ENCODE measurements at regions not wholly inside any gene's neighbourhood (a gene's known extent, or its start where the extent isn't known, plus 50 kb on each side); places are given as distances from the start of the nearest gene placed in this dataset.
A peak's percentile ranks its signal among the peaks of the same experiment; 100 is the strongest.

DNA sequence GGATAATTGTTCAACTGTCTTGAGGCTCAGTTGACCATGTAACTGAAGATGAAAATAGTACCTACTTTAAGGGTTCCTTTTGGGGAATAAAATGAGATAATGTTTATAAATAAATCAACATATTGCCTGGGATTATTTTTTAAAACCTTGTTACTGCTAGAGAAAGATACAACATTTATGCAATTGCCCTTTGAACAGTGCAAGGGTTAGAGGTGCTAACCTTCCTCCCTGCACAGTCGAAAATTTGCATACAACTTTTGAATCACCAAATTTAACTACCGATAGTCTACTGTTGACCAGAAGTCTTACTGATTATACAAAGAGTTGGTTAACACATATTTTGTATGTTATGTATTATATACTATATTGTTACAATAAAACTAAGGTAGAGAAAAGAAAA, 750.0 kb downstream of the EFNB2 start:
- Mint-ChIP-seq H3K36me3 (ENCODE audit: low read depth) (no peaks in the 10 kb centered on the region), H3K4me1 (peaks cover 5% of the 10 kb centered on the region), H3K27ac (no peak overlapping the region), H3K27me3 (ENCODE audit: low read depth) (no peaks in the 10 kb centered on the region), H3K4me3 (no peak overlapping the region), H3K9me3 (peaks cover 7% of the 10 kb centered on the region)
- TF ChIP-seq CTCF (IDR thresholded peaks at IDR 0.05; ENCODE audit: unreplicated experiment in 3 of 3): no peak

DNA sequence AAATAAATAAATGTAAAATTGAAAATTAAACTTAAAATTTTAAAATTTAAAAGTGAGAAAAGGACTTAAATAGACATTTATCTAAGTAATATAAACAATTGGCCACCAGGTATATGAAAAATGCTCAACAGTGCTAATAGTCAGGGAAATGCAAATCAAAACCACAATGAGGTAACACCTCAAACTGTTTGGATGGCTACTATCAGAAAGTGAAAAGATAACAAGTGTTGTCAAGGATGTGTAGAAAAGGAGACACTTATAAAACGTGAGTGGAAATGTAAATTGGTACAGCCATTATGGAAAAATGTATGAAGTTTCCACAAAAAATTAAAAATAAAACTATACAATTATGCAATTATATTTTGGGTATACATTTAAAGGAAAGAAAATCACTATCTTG, 752.2 kb downstream of the EFNB2 start:
- Mint-ChIP-seq H3K27ac (no peak overlapping the region), H3K9me3 (peaks cover 7% of the 10 kb centered on the region), H3K36me3 (ENCODE audit: low read depth) (no peaks in the 10 kb centered on the region), H3K4me1 (no peaks in the 10 kb centered on the region), H3K27me3 (ENCODE audit: low read depth) (no peaks in the 10 kb centered on the region), H3K4me3 (no peak overlapping the region)
- TF ChIP-seq CTCF (IDR thresholded peaks at IDR 0.05; ENCODE audit: unreplicated experiment in 3 of 3): no peak

- H3K27me3 Mint-ChIP-seq (ENCODE audit: low read depth): peaks cover 4% of the 10 kb centered on the region
- peaks cover 7% of the 10 kb centered on the region for H3K9me3 Mint-ChIP-seq
- no peaks in the 10 kb centered on the region for H3K36me3 Mint-ChIP-seq (ENCODE audit: low read depth)
- H3K27ac Mint-ChIP-seq: no peak overlapping the region
- peaks cover 15% of the 10 kb centered on the region for H3K4me1 Mint-ChIP-seq
- no peak for TF ChIP-seq CTCF (IDR thresholded peaks at IDR 0.05; ENCODE audit: unreplicated experiment in 3 of 3)
- H3K4me3 Mint-ChIP-seq: no peak overlapping the region
These were observed 757.3 kb downstream of the EFNB2 start for GRCh38 chr13:105778196-105778595.

- Mint-ChIP-seq H3K36me3 (ENCODE audit: low read depth) (no peaks in the 10 kb centered on the region), H3K9me3 (peaks cover 2% of the 10 kb centered on the region)
- no peak for TF ChIP-seq CTCF (IDR thresholded peaks at IDR 0.05; ENCODE audit: unreplicated experiment in 3 of 3)
These were observed 760.6 kb downstream of the EFNB2 start for GRCh38 chr13:105774739-105775460.

DNA sequence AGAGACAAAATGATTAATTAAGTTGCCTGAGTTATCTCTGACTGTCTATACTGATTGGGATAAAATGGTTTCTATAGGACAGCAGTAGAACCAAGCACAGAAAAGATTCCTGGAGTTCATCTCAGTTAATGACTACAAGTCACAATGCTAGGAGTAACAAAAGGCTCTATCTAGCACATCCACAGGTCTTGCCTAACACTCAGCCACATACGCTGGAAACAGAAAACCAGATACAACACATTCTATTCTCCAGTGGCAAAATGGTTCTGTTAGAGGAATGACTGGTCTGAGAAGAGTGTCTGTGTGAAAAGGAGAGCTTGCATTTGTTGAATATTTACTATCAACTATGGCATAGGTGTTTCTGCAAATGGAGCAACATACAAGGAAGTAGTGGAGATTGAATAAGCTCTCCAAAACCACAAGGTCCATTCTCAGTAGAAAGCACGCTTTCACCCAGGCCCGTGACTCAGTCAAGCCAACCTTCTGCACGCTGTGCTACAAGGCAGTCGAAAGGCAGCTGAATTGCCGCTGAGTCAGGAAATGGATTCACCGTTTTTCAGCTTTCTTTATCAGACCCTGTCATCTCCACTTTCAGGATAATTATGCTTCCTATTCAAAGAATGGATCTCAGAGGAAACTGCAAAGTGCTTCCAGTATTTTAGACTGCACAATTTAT, 761.5 kb downstream of the EFNB2 start:
- H3K27me3 Mint-ChIP-seq (ENCODE audit: low read depth): peaks cover 4% of the 10 kb centered on the region
- H3K4me3 Mint-ChIP-seq: no peak overlapping the region
- TF ChIP-seq CTCF (IDR thresholded peaks at IDR 0.05; ENCODE audit: unreplicated experiment in 3 of 3): no peak

More at GRCh38 chr13:105774739-105775460, 760.6 kb downstream of the EFNB2 start:
- H3K4me1 Mint-ChIP-seq: peaks cover 15% of the 10 kb centered on the region
- H3K27ac Mint-ChIP-seq: peak overlapping the region; percentile 69 to 85 (median 75)
- H3K27me3 Mint-ChIP-seq (ENCODE audit: low read depth): peaks cover 4% of the 10 kb centered on the region
- H3K4me3 Mint-ChIP-seq: no peak overlapping the region

More for the DNA sequence above, 761.5 kb downstream of the EFNB2 start:
- Mint-ChIP-seq H3K4me1 (peaks cover 15% of the 10 kb centered on the region), H3K27ac (peak overlapping the region; percentile 64 to 85 (median 75)), H3K9me3 (peaks cover 2% of the 10 kb centered on the region), H3K36me3 (ENCODE audit: low read depth) (no peaks in the 10 kb centered on the region)
